A549 (cell line): ENCODE measurements at regions not wholly inside any gene's neighbourhood (a gene's known extent, or its start where the extent isn't known, plus 50 kb on each side); places are given as distances from the start of the nearest gene placed in this dataset.

ENCODE experiments used
- CEBPB ChIP-seq, 2 experiments: fragments of >200 bp in 1 of 2; sonication (Bioruptor Twin) in 1 of 2; formaldehyde crosslinking in 1 of 2; IDR thresholded peaks; 2 replicates each; pipeline ENCODE4 v1.6.1; 2012 to 2016
- EP300 ChIP-seq, 2 experiments: fragments of >200 bp; sonication (Bioruptor Twin); formaldehyde crosslinking; IDR thresholded peaks; 2 replicates in 1 of 2; 3 replicates in 1 of 2; pipeline ENCODE4 v1.6.1; 2016 to 2017

- TF ChIP-seq CEBPB (IDR thresholded peaks at IDR 0.05), result no peak
- TF ChIP-seq EP300 (IDR thresholded peaks at IDR 0.05), result no peak
Observed at GRCh38 chr15:75138016-75138999, 63.4 kb upstream of the C15orf39 start.
